K562 (cell line): ENCODE measurements at regions not wholly inside any gene's neighbourhood (a gene's known extent, or its start where the extent isn't known, plus 50 kb on each side); places are given as distances from the start of the nearest gene placed in this dataset.

Source experiments
- ATAC-seq: fragments of 200-7000 bp; cut with Tn5 transposase; 3 replicates; pipeline ENCODE4 v1.9.1; 2020; ENCODE audit warnings: moderate library complexity
- BruUV-seq: library from RNA; stranded (reverse); fragments of 400-500 nt; replicated peaks from 2 replicates; lab custom pipeline; 2021; lab: Mats Ljungman, UMichigan
- CTCF ChIA-PET: fragments of 300-600 bp; formaldehyde crosslinking; extraction: SDS; loops from one replicate; lab custom pipeline; 2021; ENCODE audit warnings: low intra/inter-chr PET ratio; lab: Yijun Ruan, JAX
- POLR2A ChIA-PET: fragments of 300-600, 350-650 bp; sonication (Branson Sonifier 250); formaldehyde crosslinking; extraction: SDS; loops from one replicate; lab custom pipeline; 2021; ENCODE audit warnings: antibody characterized with exemption, inconsistent platforms; lab: Yijun Ruan, JAX
- DNase-seq, 4 experiments: peaks; one replicate each; pipeline versions ENCODE4 v3.0.0 to v3.0.0-alpha.2; 2011 to 2018; ENCODE audit warnings: low spot score in 3 of 4, mixed read lengths in 3 of 4; ENCODE audit errors: extremely low read depth in 1 of 4
- FAIRE-seq: peaks from 2 replicates; lab custom pipeline; 2011; peaks lifted over from hg19 to GRCh38; lab: Jason Lieb, UNC
- H2AFZ ChIP-seq: 2 replicates; pipeline ENCODE4 v1.6.0; 2011; ENCODE audit warnings: low read depth, low read length, control low read depth, inconsistent platforms
- H3K27ac ChIP-seq: fragments of 200-600 bp; 3 replicates; pipeline ENCODE4 v1.8.0; 2011; ENCODE audit warnings: low read depth, mild to moderate bottlenecking, control low read depth, inconsistent platforms, low read length, moderate library complexity, mixed read lengths; ENCODE audit errors: extremely low read depth
- H3K27me3 ChIP-seq, 2 experiments: fragments of 300-600 bp in 1 of 2; 2 replicates in 1 of 2; 3 replicates in 1 of 2; pipeline versions ENCODE4 v1.6.0 to v1.8.0; 2011; ENCODE audit warnings: inconsistent platforms in 2 of 2, low read length in 2 of 2, mild to moderate bottlenecking in 1 of 2, mixed read lengths in 1 of 2, moderate library complexity in 1 of 2; ENCODE audit not compliant: control insufficient read depth in 2 of 2, insufficient read depth in 2 of 2
- H3K36me3 ChIP-seq: fragments of 300-600 bp; 3 replicates; pipeline ENCODE4 v1.8.0; 2011; ENCODE audit warnings: mild to moderate bottlenecking, low read length, inconsistent platforms; ENCODE audit not compliant: control insufficient read depth, insufficient read depth
- H3K4me1 ChIP-seq, 2 experiments: fragments of 200-600 bp in 1 of 2; replicated peaks in 1 of 2; 2 replicates in 1 of 2; 3 replicates in 1 of 2; pipeline versions ENCODE4 v1.5.1 to v1.8.0; 2011; ENCODE audit warnings: inconsistent platforms in 2 of 2, low read length in 2 of 2, mild to moderate bottlenecking in 1 of 2, mixed read lengths in 1 of 2, moderate library complexity in 1 of 2; ENCODE audit not compliant: control insufficient read depth in 2 of 2, insufficient read depth in 2 of 2
- H3K4me2 ChIP-seq: 2 replicates; pipeline ENCODE4 v1.6.1; 2011; ENCODE audit warnings: low read length, control low read depth, inconsistent platforms, mixed read lengths; ENCODE audit not compliant: insufficient read depth
- H3K4me3 ChIP-seq: fragments of 200-600 bp; sonication (generic), shearing (Covaris generic); 2 replicates; pipeline ENCODE4 v1.5.1; 2016; ENCODE audit warnings: control low read depth, inconsistent platforms
- H3K79me2 ChIP-seq: fragments of 200-600 bp; 3 replicates; pipeline ENCODE4 v1.8.0; 2011; ENCODE audit warnings: low read length, inconsistent platforms; ENCODE audit not compliant: control insufficient read depth, insufficient read depth
- H3K9ac ChIP-seq, 2 experiments: 2 replicates each; pipeline versions ENCODE4 v1.6.0 to v1.6.1; 2011; ENCODE audit warnings: low read depth in 2 of 2, low read length in 2 of 2, control low read depth in 1 of 2, inconsistent platforms in 1 of 2, mild to moderate bottlenecking in 1 of 2, mixed read lengths in 1 of 2; ENCODE audit not compliant: insufficient read depth in 1 of 2
- H3K9me1 ChIP-seq: one replicate; pipeline ENCODE4 v1.6.0; 2011; ENCODE audit warnings: inconsistent platforms, mild to moderate bottlenecking, low read length, moderate library complexity; ENCODE audit not compliant: control insufficient read depth, insufficient read depth
- H3K9me3 ChIP-seq: replicated peaks from 2 replicates; pipeline ENCODE4 v1.5.1; 2011; ENCODE audit warnings: low read depth, low read length, inconsistent platforms; ENCODE audit not compliant: control insufficient read depth, insufficient read depth
- H4K20me1 ChIP-seq: replicated peaks from 2 replicates; pipeline ENCODE4 v1.6.1; 2011; ENCODE audit warnings: low read length, inconsistent platforms, mixed read lengths; ENCODE audit not compliant: control insufficient read depth, insufficient read depth
- DIDO1 ChIP-seq: fragments of 450-650 bp; IDR thresholded peaks from 2 replicates; pipeline ENCODE4 v1.6.1; 2016; ENCODE audit warnings: low read depth, missing biosample characterization, missing genetic modification characterization
- FOXA1 ChIP-seq: fragments of 450-650 bp; IDR thresholded peaks from 2 replicates; pipeline ENCODE4 v1.6.1; 2016; ENCODE audit warnings: mild to moderate bottlenecking, borderline replicate concordance
- NCOA6 ChIP-seq: fragments of 450-650 bp; IDR thresholded peaks from 2 replicates; pipeline ENCODE4 v1.6.1; 2017; ENCODE audit warnings: mild to moderate bottlenecking
- NRF1 ChIP-seq, 2 experiments: fragments of 450-650 bp; IDR thresholded peaks in 1 of 2; conservative IDR thresholded peaks in 1 of 2; 2 replicates each; pipeline ENCODE4 v1.6.1; 2014; ENCODE audit warnings: mild to moderate bottlenecking in 2 of 2
- PCBP1 ChIP-seq: fragments of 200-400 bp; formaldehyde crosslinking; IDR thresholded peaks from 2 replicates; pipeline ENCODE4 v1.6.1; 2018; ENCODE audit warnings: mild to moderate bottlenecking, low read depth, low read length; ENCODE audit not compliant: poor library complexity, severe bottlenecking
- PRPF4 ChIP-seq: fragments of 200-400 bp; formaldehyde crosslinking; IDR thresholded peaks from one replicate; pipeline ENCODE4 v1.6.1; 2017; ENCODE audit warnings: low read length, low read depth, mild to moderate bottlenecking; ENCODE audit not compliant: insufficient read depth, poor library complexity, severe bottlenecking
- SETDB1 ChIP-seq: IDR thresholded peaks from one replicate; pipeline ENCODE4 v1.6.1; 2012; ENCODE audit warnings: low read length, control low read depth, inconsistent platforms
- SMARCA5 ChIP-seq: fragments of 450-650 bp; IDR thresholded peaks from 2 replicates; pipeline ENCODE4 v1.6.1; 2016
- TCF7L2 ChIP-seq: fragments of 150-350 bp; IDR thresholded peaks from 2 replicates; pipeline ENCODE4 v1.6.1; 2016; ENCODE audit warnings: low read depth, mild to moderate bottlenecking, low read length, moderate library complexity
- ZBED1 ChIP-seq: IDR thresholded peaks from 2 replicates; pipeline ENCODE4 v1.6.1; 2014
- ZBTB1 ChIP-seq: sonication (generic); formaldehyde crosslinking; IDR thresholded peaks from 2 replicates; pipeline ENCODE4 v1.8.1; 2023; ENCODE audit warnings: missing genetic modification reagents, low read depth, mild to moderate bottlenecking, borderline replicate concordance
- ZNF197 ChIP-seq: fragments of 200-800 bp; sonication (Bioruptor generic); IDR thresholded peaks from 2 replicates; pipeline ENCODE4 v1.6.1; 2016; ENCODE audit warnings: low read depth, missing genetic modification characterization, missing compliant biosample characterization
- ZNF445 ChIP-seq: fragments of 250-450 bp; sonication (Bioruptor Pico); IDR thresholded peaks from 2 replicates; pipeline ENCODE4 v1.4.0; 2020; ENCODE audit warnings: low read depth, mild to moderate bottlenecking, moderate library complexity
- WGBS: fragments of 100-300 bp; shearing (Covaris generic); methylation state at CpG from one replicate; pipeline ENCODE4 v1.1.6; 2016; ENCODE audit warnings: low coverage, mixed read lengths; ENCODE audit not compliant: insufficient coverage; ENCODE audit errors: missing lambda C conversion rate; 5-methylcytosine and 5-hydroxymethylcytosine counted together
- in situ Hi-C: fragments of 300-500 bp; cut with MboI; formaldehyde crosslinking; loops from 4 replicates; pipeline ENCODE4 v1.15.0; 2018; ENCODE audit warnings: inconsistent platforms, mixed read lengths
- intact Hi-C: fragments of 100-400 bp; cut with micrococcal nuclease; formaldehyde crosslinking; loops from 2 replicates; pipeline ENCODE4 v1.14.2; 2022
- TF ChIP-seq, protein P1 (sequence below): fragments of 450-650 bp; IDR thresholded peaks from 2 replicates; pipeline ENCODE4 v1.6.1; 2016; ENCODE audit warnings: mild to moderate bottlenecking
- TF ChIP-seq, protein P2 (sequence below): fragments of 450-650 bp; formaldehyde crosslinking; IDR thresholded peaks from 2 replicates; pipeline ENCODE4 v1.4.0; 2020; ENCODE audit warnings: mild to moderate bottlenecking
- TF ChIP-seq, protein P3 (sequence below): sonication (generic); formaldehyde crosslinking; IDR thresholded peaks from 2 replicates; pipeline ENCODE4 v1.8.1; 2023; ENCODE audit warnings: mild to moderate bottlenecking, missing genetic modification reagents

DNA sequence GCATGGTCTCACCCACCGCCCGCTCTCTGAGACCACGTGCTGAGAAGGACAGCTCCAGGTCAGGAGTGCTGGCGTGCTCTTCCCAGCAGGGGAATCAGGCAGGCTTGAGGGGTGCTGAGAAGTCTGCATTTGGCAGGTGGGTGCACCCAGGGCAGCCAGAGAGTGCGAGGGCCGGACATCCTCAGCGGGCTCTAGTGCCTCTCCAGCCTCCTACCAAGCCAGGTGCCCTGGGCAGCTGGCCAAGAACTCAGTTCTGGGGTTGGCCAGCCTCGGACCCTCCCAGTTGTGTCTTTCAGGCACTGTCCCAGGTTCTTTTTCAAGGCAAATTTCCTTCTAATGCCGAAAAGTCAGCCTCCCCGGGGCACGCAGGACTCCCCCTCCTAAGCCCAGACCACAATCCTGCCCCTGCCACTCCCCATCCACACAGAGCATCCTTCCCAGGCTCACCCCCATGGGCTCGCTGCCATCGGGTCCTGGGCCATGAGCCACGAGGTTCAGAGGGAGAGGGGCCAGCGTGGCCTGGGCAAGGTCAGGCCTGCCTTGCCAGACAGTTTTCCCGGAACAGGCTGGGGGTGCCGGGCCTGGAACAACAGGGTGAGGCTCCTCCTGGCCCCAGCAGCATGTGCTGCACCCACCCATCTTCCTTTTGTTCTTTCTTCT lies 52.2 kb upstream of the GPC1 start (continued):
- TF ChIP-seq, protein P1, sequence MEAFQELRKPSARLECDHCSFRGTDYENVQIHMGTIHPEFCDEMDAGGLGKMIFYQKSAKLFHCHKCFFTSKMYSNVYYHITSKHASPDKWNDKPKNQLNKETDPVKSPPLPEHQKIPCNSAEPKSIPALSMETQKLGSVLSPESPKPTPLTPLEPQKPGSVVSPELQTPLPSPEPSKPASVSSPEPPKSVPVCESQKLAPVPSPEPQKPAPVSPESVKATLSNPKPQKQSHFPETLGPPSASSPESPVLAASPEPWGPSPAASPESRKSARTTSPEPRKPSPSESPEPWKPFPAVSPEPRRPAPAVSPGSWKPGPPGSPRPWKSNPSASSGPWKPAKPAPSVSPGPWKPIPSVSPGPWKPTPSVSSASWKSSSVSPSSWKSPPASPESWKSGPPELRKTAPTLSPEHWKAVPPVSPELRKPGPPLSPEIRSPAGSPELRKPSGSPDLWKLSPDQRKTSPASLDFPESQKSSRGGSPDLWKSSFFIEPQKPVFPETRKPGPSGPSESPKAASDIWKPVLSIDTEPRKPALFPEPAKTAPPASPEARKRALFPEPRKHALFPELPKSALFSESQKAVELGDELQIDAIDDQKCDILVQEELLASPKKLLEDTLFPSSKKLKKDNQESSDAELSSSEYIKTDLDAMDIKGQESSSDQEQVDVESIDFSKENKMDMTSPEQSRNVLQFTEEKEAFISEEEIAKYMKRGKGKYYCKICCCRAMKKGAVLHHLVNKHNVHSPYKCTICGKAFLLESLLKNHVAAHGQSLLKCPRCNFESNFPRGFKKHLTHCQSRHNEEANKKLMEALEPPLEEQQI = no peak
- TF ChIP-seq ZBED1 = no peak

DNA sequence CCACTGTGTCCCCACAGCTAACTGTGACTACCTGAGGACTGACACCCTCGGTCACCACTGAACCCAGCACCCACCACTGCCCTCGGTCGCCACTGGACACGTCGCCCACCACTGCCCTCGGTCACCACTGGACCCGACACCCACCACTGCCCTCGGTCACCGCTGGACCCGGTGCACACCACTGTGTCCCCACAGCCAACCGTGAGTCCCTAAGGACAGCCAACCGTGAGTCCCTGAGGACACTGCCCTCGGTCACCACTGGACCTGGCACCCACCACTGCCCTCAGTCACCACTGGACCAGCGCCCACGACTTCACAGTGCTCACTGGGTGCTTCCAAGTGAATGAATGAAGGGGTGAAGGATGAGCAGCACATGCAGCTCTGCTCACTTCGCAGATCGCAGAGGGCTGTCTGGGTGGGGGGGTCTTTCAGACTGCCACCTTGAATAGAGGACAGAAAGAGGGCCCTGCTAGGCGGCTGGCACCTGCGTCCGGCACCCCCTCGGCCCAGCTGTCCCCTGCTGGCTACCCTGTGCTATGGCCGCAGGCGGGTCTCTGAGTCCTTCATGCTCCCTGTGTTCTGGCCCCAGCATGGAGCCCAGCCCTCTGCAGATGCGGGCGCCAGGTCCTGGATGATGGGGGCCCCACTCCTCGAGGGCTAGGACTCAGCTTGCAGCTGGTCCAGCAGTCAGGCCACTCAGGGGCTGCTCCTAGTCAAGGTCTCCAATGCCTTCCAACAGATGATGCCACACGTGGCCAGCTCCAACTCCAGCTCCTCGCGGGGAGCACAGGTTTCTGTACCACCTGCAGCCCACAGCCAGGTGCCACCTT lies 51.4 kb upstream of the GPC1 start:
- Histone ChIP-seq H3K27me3 (peaks cover 0 to 22% of the 10 kb centered on the region in 2 experiments; a peak in 2 of 5 replicates), H3K4me3 (no peak overlapping the region), H4K20me1 (no peaks in the 10 kb centered on the region), H3K27ac (no peak overlapping the region), H3K79me2 (no peaks in the 10 kb centered on the region), H3K4me2 (no peak overlapping the region), H3K9ac (no peak overlapping the region), H2AFZ (no peak overlapping the region), H3K9me1 (no peaks in the 10 kb centered on the region), H3K4me1 (peaks cover 7 to 17% of the 10 kb centered on the region in 2 experiments; a peak in 4 of 5 replicates), H3K9me3 (no peaks in the 10 kb centered on the region; the same call in 1 of the 2 replicates), H3K36me3 (no peaks in the 10 kb centered on the region)
- CTCF ChIA-PET = no interaction called here
- ATAC-seq = no peak
- WGBS = 5% methylated on average over 11 of the region's 29 CpGs
- BruUV-seq = no TSS peak
- in situ Hi-C loops (no loop called here), intact Hi-C loops (no loop called here)
- no peak for DNase-seq
- no peak for FAIRE-seq
- POLR2A ChIA-PET = no interaction called here
- TF ChIP-seq ZNF197 (CRISPR knock-in tag) = no peak
- TF ChIP-seq FOXA1 = no peak
- TF ChIP-seq NRF1 (conservative IDR thresholded peaks at IDR 0.05 in 1 of 2, IDR thresholded peaks at IDR 0.05 in 1 of 2) = no peak
- TF ChIP-seq ZNF445 (CRISPR knock-in tag) = no peak
- TF ChIP-seq ZBTB1 = no peak
- TF ChIP-seq, protein P2, sequence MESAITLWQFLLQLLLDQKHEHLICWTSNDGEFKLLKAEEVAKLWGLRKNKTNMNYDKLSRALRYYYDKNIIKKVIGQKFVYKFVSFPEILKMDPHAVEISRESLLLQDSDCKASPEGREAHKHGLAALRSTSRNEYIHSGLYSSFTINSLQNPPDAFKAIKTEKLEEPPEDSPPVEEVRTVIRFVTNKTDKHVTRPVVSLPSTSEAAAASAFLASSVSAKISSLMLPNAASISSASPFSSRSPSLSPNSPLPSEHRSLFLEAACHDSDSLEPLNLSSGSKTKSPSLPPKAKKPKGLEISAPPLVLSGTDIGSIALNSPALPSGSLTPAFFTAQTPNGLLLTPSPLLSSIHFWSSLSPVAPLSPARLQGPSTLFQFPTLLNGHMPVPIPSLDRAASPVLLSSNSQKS (CRISPR knock-in tag) = no peak
- TF ChIP-seq SETDB1 = no peak
- TF ChIP-seq, protein P3, sequence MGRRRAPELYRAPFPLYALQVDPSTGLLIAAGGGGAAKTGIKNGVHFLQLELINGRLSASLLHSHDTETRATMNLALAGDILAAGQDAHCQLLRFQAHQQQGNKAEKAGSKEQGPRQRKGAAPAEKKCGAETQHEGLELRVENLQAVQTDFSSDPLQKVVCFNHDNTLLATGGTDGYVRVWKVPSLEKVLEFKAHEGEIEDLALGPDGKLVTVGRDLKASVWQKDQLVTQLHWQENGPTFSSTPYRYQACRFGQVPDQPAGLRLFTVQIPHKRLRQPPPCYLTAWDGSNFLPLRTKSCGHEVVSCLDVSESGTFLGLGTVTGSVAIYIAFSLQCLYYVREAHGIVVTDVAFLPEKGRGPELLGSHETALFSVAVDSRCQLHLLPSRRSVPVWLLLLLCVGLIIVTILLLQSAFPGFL (CRISPR knock-in tag) = no peak
- no peak for TF ChIP-seq NCOA6
- TF ChIP-seq PCBP1 = no peak
- TF ChIP-seq DIDO1 (tag) = no peak
- TF ChIP-seq SMARCA5 = no peak
- TF ChIP-seq PRPF4 = no peak
- TF ChIP-seq TCF7L2 = no peak
